C4-2B (cell line): ENCODE measurements at regions not wholly inside any gene's neighbourhood (a gene's known extent, or its start where the extent isn't known, plus 50 kb on each side); places are given as distances from the start of the nearest gene placed in this dataset.
"Not testable (repeated sequence)": the region's sequence is repeated elsewhere in the genome, so short reads cannot be mapped to it uniquely, and the experiment has no call there.

Experiments
- H3K27ac ChIP-seq: fragments of 450-650 bp; 2 replicates; pipeline ENCODE4 v1.5.1; 2017
- ZFX ChIP-seq: fragments of 450-650 bp; IDR thresholded peaks from 2 replicates; pipeline ENCODE4 v1.6.1; 2017
- TF ChIP-seq, protein P1 (sequence below): fragments of 450-650 bp; conservative IDR thresholded peaks from 2 replicates; pipeline ENCODE4 v1.5.1; 2017; ENCODE audit warnings: mild to moderate bottlenecking

GRCh38 chr1:219717536-219717935, 104.6 kb upstream of the ZC3H11B start:
- no peak for TF ChIP-seq ZFX
- TF ChIP-seq, protein P1, sequence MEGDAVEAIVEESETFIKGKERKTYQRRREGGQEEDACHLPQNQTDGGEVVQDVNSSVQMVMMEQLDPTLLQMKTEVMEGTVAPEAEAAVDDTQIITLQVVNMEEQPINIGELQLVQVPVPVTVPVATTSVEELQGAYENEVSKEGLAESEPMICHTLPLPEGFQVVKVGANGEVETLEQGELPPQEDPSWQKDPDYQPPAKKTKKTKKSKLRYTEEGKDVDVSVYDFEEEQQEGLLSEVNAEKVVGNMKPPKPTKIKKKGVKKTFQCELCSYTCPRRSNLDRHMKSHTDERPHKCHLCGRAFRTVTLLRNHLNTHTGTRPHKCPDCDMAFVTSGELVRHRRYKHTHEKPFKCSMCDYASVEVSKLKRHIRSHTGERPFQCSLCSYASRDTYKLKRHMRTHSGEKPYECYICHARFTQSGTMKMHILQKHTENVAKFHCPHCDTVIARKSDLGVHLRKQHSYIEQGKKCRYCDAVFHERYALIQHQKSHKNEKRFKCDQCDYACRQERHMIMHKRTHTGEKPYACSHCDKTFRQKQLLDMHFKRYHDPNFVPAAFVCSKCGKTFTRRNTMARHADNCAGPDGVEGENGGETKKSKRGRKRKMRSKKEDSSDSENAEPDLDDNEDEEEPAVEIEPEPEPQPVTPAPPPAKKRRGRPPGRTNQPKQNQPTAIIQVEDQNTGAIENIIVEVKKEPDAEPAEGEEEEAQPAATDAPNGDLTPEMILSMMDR, result no peak

GRCh38 chr1:219716611-219717114, 103.8 kb upstream of the ZC3H11B start:
- TF ChIP-seq, protein P1, result no peak
- no peak for TF ChIP-seq ZFX
- H3K27ac ChIP-seq, result no peak overlapping the region

More at GRCh38 chr1:219717536-219717935, 104.6 kb upstream of the ZC3H11B start:
- H3K27ac ChIP-seq, result no peak overlapping the region

- peak overlapping the region; percentile 37; the same call in 1 of the 2 replicates for H3K27ac ChIP-seq
- TF ChIP-seq, protein P1, result no peak
- no peak for TF ChIP-seq ZFX
Measured at GRCh38 chr1:219713981-219714381, 101.1 kb upstream of the ZC3H11B start.

- TF ChIP-seq, protein P1, result no peak
- no peak for TF ChIP-seq ZFX
- H3K27ac ChIP-seq, result no peak overlapping the region; the same call in 1 of the 2 replicates
Measured at GRCh38 chr1:219712506-219712905, 99.6 kb upstream of the ZC3H11B start.

DNA sequence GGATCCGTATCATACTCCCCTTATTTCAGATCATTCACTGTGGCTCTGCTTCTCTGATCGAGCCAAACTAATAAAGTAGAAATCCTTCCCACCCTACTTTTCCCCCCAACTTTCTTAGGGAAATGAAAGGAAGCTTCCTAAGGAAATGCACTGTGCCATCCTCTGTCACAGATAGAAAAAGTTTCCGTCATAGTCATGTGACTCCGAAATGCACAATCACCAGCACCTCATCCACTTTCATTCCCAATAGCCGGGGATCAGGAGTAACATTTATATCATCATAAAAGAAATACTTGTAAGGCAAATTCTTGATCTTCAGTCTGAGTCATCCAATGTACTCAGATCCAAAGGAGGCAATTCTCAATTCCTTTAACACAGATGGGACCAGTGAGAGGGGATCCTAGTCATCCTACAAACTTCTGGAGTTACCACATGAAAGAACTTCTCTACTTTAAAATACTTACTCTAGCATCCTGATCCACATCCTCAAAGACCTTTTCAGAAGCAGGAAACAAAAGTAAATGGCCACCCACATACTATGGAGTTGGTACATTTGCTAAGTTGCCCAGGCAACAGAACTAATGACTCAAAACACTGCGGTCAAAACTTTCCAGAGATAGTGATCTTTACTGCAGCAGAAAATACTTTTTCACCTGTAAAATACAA, 97.8 kb upstream of the ZC3H11B start:
- peak overlapping the region; percentile 64; the same call in 1 of the 2 replicates for H3K27ac ChIP-seq
- no peak for TF ChIP-seq ZFX
- TF ChIP-seq, protein P1, result no peak

- no peak overlapping the region for H3K27ac ChIP-seq
- TF ChIP-seq, protein P1, result no peak
- TF ChIP-seq ZFX, result no peak
Measured at GRCh38 chr1:219708919-219709543, 96.1 kb upstream of the ZC3H11B start.

- not testable (repeated sequence) for H3K27ac ChIP-seq
Measured at GRCh38 chr1:219707885-219708284, 95.0 kb upstream of the ZC3H11B start.

DNA sequence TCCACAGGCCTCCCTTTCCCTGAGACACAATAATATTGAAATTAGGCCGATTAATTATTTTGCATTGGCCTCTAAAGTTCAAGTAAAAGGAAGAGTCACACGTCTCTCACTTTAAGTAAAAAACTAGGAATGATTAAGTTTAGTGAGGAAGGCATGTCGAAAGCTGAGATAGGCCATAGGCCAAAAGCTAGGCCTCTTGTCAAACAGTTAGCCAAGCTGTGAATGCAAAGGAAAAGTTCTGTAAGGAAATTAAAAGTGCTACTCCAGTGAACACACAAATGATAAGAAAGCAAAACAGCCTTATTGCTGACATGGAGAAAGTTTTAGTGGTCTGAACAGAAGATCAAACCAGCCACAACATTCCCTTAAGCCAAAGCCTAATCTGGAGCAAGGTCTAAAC, 91.4 kb upstream of the ZC3H11B start:
- H3K27ac ChIP-seq, result not testable (repeated sequence)
